WTC11 (cell line): ENCODE measurements at regions not wholly inside any gene's neighbourhood (a gene's known extent, or its start where the extent isn't known, plus 50 kb on each side); places are given as distances from the start of the nearest gene placed in this dataset.

ENCODE experiments used
- ATAC-seq: fragments of 200-7000 bp; cut with Tn5 transposase; 2 replicates; pipeline ENCODE4 v1.10.0; 2021; ENCODE audit warnings: mild to moderate bottlenecking, moderate library complexity
- CTCF ChIA-PET: fragments of 300-600 bp; sonication (Branson Sonifier 250); formaldehyde crosslinking; loops from one replicate; lab custom pipeline; 2021; ENCODE audit warnings: antibody characterized with exemption; lab: Charles Lee
- POLR2A ChIA-PET: fragments of 350-600 bp; sonication (Branson Sonifier 250); formaldehyde crosslinking; loops from one replicate; lab custom pipeline; 2021; ENCODE audit warnings: antibody characterized with exemption; lab: Charles Lee
- DNase-seq: peaks from one replicate; pipeline ENCODE4 v3.0.0; 2021; ENCODE audit warnings: low spot score
- H3K27ac Mint-ChIP-seq: 2 replicates; pipeline ENCODE4 v1.8.0; 2021; ENCODE audit warnings: mixed read lengths
- H3K27me3 Mint-ChIP-seq: 2 replicates; pipeline ENCODE4 v1.8.0; 2021; ENCODE audit warnings: low read depth, mild to moderate bottlenecking, moderate library complexity, mixed read lengths
- H3K36me3 Mint-ChIP-seq: 2 replicates; pipeline ENCODE4 v1.8.0; 2021; ENCODE audit warnings: mixed read lengths
- H3K4me1 Mint-ChIP-seq: 2 replicates; pipeline ENCODE4 v1.8.0; 2022; ENCODE audit warnings: mixed read lengths
- H3K4me3 Mint-ChIP-seq: 2 replicates; pipeline ENCODE4 v1.8.0; 2021; ENCODE audit warnings: mild to moderate bottlenecking, moderate library complexity, mixed read lengths
- H3K9me3 Mint-ChIP-seq: 2 replicates; pipeline ENCODE4 v1.8.0; 2021; ENCODE audit warnings: mixed read lengths
- FOXJ3 ChIP-seq: sonication (generic); formaldehyde crosslinking; IDR thresholded peaks from 2 replicates; pipeline ENCODE4 v1.9.0; 2021; ENCODE audit warnings: missing genetic modification reagents, mild to moderate bottlenecking, borderline replicate concordance
- GTF2I ChIP-seq: fragments of 250-450 bp; sonication (Bioruptor Pico); conservative IDR thresholded peaks from 2 replicates; pipeline ENCODE4 v1.4.0; 2021; ENCODE audit warnings: mild to moderate bottlenecking
- SMAD4 ChIP-seq: sonication (generic); formaldehyde crosslinking; IDR thresholded peaks from 2 replicates; pipeline ENCODE4 v1.8.0; 2022; ENCODE audit warnings: mild to moderate bottlenecking, missing genetic modification reagents
- USF1 ChIP-seq: sonication (generic); formaldehyde crosslinking; IDR thresholded peaks from 2 replicates; pipeline ENCODE4 v1.8.0; 2022; ENCODE audit warnings: mild to moderate bottlenecking, missing genetic modification reagents
- ZBTB21 ChIP-seq: sonication (generic); formaldehyde crosslinking; IDR thresholded peaks from 2 replicates; pipeline ENCODE4 v1.8.1; 2023; ENCODE audit warnings: mild to moderate bottlenecking, missing genetic modification reagents, borderline replicate concordance
- ZNF232 ChIP-seq: sonication (generic); formaldehyde crosslinking; IDR thresholded peaks from 2 replicates; pipeline ENCODE4 v1.8.0; 2022; ENCODE audit warnings: mild to moderate bottlenecking, missing genetic modification reagents
- ZNF425 ChIP-seq: fragments of 250-450 bp; sonication (Bioruptor Pico); conservative IDR thresholded peaks from 2 replicates; pipeline ENCODE4 v1.9.0; 2021; ENCODE audit warnings: mild to moderate bottlenecking
- TF ChIP-seq, protein P1 (sequence below): sonication (generic); formaldehyde crosslinking; IDR thresholded peaks from 2 replicates; pipeline ENCODE4 v1.8.1; 2023; ENCODE audit warnings: mild to moderate bottlenecking, missing genetic modification reagents
- TF ChIP-seq, protein P2 (sequence below): sonication (generic); formaldehyde crosslinking; IDR thresholded peaks from 2 replicates; pipeline ENCODE4 v1.8.0; 2022; ENCODE audit warnings: mild to moderate bottlenecking, missing genetic modification reagents
- TF ChIP-seq, protein P3 (sequence below): sonication (generic); formaldehyde crosslinking; conservative IDR thresholded peaks from 2 replicates; pipeline ENCODE4 v1.8.1; 2022; ENCODE audit warnings: mild to moderate bottlenecking, missing genetic modification reagents
- TF ChIP-seq, protein P4 (sequence below): sonication (generic); formaldehyde crosslinking; IDR thresholded peaks from 2 replicates; pipeline ENCODE4 v1.8.1; 2022; ENCODE audit warnings: missing genetic modification reagents, borderline replicate concordance
- TF ChIP-seq, protein P5 (sequence below): sonication (generic); formaldehyde crosslinking; IDR thresholded peaks from 2 replicates; pipeline ENCODE4 v1.8.1; 2023; ENCODE audit warnings: mild to moderate bottlenecking, missing genetic modification reagents, borderline replicate concordance
- TF ChIP-seq, protein P6 (sequence below): sonication (generic); formaldehyde crosslinking; IDR thresholded peaks from 2 replicates; pipeline ENCODE4 v1.8.1; 2023; ENCODE audit warnings: mild to moderate bottlenecking, missing genetic modification reagents, moderate library complexity

GRCh38 chr3:182485301-182485700, 308.0 kb upstream of the ATP11B start:
- Mint-ChIP-seq H3K27ac (no peak overlapping the region), H3K36me3 (no peaks in the 10 kb centered on the region), H3K9me3 (no peaks in the 10 kb centered on the region; the same call in 1 of the 2 replicates), H3K27me3 (no peaks in the 10 kb centered on the region), H3K4me3 (no peak overlapping the region), H3K4me1 (peaks cover 30% of the 10 kb centered on the region)
- ChIA-PET POLR2A (no interaction called here), CTCF (no interaction called here)
- TF ChIP-seq, protein P1, sequence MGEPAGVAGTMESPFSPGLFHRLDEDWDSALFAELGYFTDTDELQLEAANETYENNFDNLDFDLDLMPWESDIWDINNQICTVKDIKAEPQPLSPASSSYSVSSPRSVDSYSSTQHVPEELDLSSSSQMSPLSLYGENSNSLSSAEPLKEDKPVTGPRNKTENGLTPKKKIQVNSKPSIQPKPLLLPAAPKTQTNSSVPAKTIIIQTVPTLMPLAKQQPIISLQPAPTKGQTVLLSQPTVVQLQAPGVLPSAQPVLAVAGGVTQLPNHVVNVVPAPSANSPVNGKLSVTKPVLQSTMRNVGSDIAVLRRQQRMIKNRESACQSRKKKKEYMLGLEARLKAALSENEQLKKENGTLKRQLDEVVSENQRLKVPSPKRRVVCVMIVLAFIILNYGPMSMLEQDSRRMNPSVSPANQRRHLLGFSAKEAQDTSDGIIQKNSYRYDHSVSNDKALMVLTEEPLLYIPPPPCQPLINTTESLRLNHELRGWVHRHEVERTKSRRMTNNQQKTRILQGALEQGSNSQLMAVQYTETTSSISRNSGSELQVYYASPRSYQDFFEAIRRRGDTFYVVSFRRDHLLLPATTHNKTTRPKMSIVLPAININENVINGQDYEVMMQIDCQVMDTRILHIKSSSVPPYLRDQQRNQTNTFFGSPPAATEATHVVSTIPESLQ (CRISPR knock-in tag), result no peak
- no peak for TF ChIP-seq ZBTB21
- no peak for TF ChIP-seq GTF2I (CRISPR knock-in tag)
- TF ChIP-seq ZNF425 (CRISPR knock-in tag), result no peak
- TF ChIP-seq, protein P2, sequence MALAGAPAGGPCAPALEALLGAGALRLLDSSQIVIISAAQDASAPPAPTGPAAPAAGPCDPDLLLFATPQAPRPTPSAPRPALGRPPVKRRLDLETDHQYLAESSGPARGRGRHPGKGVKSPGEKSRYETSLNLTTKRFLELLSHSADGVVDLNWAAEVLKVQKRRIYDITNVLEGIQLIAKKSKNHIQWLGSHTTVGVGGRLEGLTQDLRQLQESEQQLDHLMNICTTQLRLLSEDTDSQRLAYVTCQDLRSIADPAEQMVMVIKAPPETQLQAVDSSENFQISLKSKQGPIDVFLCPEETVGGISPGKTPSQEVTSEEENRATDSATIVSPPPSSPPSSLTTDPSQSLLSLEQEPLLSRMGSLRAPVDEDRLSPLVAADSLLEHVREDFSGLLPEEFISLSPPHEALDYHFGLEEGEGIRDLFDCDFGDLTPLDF (CRISPR knock-in tag), result no peak
- TF ChIP-seq SMAD4 (CRISPR knock-in tag), result no peak
- no peak for TF ChIP-seq ZNF232
- TF ChIP-seq, protein P3, sequence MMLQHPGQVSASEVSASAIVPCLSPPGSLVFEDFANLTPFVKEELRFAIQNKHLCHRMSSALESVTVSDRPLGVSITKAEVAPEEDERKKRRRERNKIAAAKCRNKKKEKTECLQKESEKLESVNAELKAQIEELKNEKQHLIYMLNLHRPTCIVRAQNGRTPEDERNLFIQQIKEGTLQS (CRISPR knock-in tag), result no peak
- no peak for TF ChIP-seq USF1 (CRISPR knock-in tag)
- TF ChIP-seq, protein P4, sequence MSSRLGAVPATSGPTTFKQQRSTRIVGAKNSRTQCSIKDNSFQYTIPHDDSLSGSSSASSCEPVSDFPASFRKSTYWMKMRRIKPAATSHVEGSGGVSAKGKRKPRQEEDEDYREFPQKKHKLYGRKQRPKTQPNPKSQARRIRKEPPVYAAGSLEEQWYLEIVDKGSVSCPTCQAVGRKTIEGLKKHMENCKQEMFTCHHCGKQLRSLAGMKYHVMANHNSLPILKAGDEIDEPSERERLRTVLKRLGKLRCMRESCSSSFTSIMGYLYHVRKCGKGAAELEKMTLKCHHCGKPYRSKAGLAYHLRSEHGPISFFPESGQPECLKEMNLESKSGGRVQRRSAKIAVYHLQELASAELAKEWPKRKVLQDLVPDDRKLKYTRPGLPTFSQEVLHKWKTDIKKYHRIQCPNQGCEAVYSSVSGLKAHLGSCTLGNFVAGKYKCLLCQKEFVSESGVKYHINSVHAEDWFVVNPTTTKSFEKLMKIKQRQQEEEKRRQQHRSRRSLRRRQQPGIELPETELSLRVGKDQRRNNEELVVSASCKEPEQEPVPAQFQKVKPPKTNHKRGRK (CRISPR knock-in tag), result no peak
- TF ChIP-seq, protein P5, sequence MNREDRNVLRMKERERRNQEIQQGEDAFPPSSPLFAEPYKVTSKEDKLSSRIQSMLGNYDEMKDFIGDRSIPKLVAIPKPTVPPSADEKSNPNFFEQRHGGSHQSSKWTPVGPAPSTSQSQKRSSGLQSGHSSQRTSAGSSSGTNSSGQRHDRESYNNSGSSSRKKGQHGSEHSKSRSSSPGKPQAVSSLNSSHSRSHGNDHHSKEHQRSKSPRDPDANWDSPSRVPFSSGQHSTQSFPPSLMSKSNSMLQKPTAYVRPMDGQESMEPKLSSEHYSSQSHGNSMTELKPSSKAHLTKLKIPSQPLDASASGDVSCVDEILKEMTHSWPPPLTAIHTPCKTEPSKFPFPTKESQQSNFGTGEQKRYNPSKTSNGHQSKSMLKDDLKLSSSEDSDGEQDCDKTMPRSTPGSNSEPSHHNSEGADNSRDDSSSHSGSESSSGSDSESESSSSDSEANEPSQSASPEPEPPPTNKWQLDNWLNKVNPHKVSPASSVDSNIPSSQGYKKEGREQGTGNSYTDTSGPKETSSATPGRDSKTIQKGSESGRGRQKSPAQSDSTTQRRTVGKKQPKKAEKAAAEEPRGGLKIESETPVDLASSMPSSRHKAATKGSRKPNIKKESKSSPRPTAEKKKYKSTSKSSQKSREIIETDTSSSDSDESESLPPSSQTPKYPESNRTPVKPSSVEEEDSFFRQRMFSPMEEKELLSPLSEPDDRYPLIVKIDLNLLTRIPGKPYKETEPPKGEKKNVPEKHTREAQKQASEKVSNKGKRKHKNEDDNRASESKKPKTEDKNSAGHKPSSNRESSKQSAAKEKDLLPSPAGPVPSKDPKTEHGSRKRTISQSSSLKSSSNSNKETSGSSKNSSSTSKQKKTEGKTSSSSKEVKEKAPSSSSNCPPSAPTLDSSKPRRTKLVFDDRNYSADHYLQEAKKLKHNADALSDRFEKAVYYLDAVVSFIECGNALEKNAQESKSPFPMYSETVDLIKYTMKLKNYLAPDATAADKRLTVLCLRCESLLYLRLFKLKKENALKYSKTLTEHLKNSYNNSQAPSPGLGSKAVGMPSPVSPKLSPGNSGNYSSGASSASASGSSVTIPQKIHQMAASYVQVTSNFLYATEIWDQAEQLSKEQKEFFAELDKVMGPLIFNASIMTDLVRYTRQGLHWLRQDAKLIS, result no peak
- no peak for TF ChIP-seq FOXJ3 (CRISPR knock-in tag)
- TF ChIP-seq, protein P6, sequence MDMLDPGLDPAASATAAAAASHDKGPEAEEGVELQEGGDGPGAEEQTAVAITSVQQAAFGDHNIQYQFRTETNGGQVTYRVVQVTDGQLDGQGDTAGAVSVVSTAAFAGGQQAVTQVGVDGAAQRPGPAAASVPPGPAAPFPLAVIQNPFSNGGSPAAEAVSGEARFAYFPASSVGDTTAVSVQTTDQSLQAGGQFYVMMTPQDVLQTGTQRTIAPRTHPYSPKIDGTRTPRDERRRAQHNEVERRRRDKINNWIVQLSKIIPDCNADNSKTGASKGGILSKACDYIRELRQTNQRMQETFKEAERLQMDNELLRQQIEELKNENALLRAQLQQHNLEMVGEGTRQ (CRISPR knock-in tag), result no peak
- ATAC-seq (no peak), DNase-seq (no peak)
